GM23248 (cell line): ENCODE measurements at regions not wholly inside any gene's neighbourhood (a gene's known extent, or its start where the extent isn't known, plus 50 kb on each side); places are given as distances from the start of the nearest gene placed in this dataset.

Experiments used
- EZH2 ChIP-seq: fragments of 200-600 bp; sonication (generic); IDR thresholded peaks from 2 replicates; pipeline ENCODE4 v1.6.1; 2018; ENCODE audit warnings: antibody characterized with exemption, mild to moderate bottlenecking; ENCODE audit not compliant: insufficient read depth, poor library complexity, severe bottlenecking
- EZH2phosphoT487 ChIP-seq: fragments of 200-600 bp; sonication (generic); IDR thresholded peaks from 2 replicates; pipeline ENCODE4 v1.6.1; 2018; ENCODE audit warnings: antibody characterized with exemption, moderate library complexity, mild to moderate bottlenecking, low read depth; ENCODE audit not compliant: insufficient read depth

GRCh38 chr2:5978131-5978751, 286.1 kb downstream of the SOX11 start:
- no peak for TF ChIP-seq EZH2
- TF ChIP-seq EZH2phosphoT487: no peak
